Stimulated activated naive CD8-positive, alpha-beta T cell treated with anti-CD3 and anti-CD28 coated beads, Interleukin-15, amount 100 ng/mL, for 72 hours (primary cell): ENCODE measurements at regions not wholly inside any gene's neighbourhood (a gene's known extent, or its start where the extent isn't known, plus 50 kb on each side); places are given as distances from the start of the nearest gene placed in this dataset.
A peak's percentile ranks its signal among the peaks of the same experiment; 100 is the strongest.
"Not testable (repeated sequence)": the region's sequence is repeated elsewhere in the genome, so short reads cannot be mapped to it uniquely, and the experiment has no call there.

ENCODE experiments used
- ATAC-seq: fragments of 150-1000 bp; cut with Tn5 transposase; 2 replicates; pipeline ENCODE4 v1.10.0; 2021; ENCODE audit warnings: mild to moderate bottlenecking, moderate library complexity
- DNase-seq, 2 donors: peaks; one replicate each; pipeline ENCODE4 v3.0.0; 2021 to 2022
- H3K27ac Mint-ChIP-seq, 2 donors: one replicate each; pipeline ENCODE4 v1.8.0; 2022; ENCODE audit warnings: mild to moderate bottlenecking in 2 of 2, mixed read lengths in 2 of 2, moderate library complexity in 2 of 2
- H3K27me3 Mint-ChIP-seq: one replicate; pipeline ENCODE4 v1.8.0; 2022; ENCODE audit warnings: mixed read lengths
- H3K4me1 Mint-ChIP-seq: one replicate; pipeline ENCODE4 v1.8.0; 2022; ENCODE audit warnings: mild to moderate bottlenecking, mixed read lengths
- H3K4me3 Mint-ChIP-seq, 2 donors: one replicate each; pipeline ENCODE4 v1.8.0; 2022; ENCODE audit warnings: mild to moderate bottlenecking in 2 of 2, mixed read lengths in 2 of 2, moderate library complexity in 1 of 2
- H3K9me3 Mint-ChIP-seq, 2 donors: one replicate each; pipeline ENCODE4 v1.8.0; 2022; ENCODE audit warnings: mixed read lengths in 2 of 2

DNA sequence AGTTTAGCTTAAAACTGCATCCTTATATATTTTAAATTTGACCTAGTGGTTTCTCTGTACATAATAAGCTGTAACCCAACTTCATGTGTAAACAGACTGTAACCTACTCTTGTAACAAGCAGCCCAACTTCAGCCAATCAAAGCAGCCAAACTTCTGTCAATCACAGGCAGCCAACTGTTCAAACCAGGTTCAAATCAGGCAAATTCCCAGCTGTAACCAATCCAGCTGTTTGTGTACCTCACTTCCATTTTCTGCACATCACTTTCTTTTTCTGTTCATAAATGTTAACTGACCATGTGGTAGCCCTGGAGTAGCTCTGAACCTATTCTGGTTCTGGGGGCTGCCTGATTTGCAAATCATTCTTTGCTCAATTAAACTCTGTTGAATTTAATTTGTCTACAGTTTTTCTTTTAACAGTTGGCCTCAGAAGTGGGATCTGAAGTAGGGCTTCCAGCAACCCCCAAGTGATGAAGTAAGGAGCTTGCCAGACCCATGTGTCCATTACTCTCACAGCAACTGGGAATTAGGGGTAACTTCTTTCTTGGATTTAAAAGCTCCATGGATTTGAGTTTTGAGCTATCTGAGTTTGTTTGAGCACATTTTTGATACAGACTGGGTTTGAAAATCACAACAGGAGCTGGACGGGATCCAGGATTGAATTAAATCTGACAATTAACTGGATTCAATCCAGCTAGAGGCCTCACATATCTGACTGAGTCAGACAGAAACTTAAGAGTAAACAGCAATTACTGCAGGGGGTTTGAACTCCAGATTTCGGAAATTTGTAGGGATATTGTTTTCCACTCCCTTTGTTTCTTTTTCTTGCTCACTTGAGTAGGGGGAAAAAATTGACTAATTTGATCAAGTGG lies 1569.7 kb upstream of the SLC39A10 start:
- H3K27me3 Mint-ChIP-seq = no peaks in the 10 kb centered on the region
- no peaks in the 10 kb centered on the region for H3K9me3 Mint-ChIP-seq
- H3K4me3 Mint-ChIP-seq = no peak overlapping the region
- ATAC-seq (no peak), DNase-seq (no peak)
- no peak overlapping the region for H3K27ac Mint-ChIP-seq
- H3K4me1 Mint-ChIP-seq = no peaks in the 10 kb centered on the region

DNA sequence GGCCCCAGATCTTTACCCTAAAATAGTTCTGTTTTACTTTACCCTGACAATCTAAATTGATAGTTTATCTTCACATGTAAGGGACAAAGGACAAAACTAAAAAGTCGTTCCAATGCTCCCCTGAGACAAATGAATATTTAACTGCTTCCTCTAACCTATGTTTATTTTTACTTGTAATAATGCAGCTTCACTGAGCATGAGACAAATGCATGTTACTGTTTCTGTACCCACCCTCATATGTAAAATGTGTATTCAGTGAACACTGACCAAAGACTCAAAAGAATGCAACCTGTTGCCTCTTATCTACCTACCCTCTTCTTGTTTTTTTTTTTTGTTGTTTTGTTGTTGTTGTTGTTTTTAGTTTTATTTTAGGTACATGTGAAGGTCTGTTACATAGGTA lies 1570.9 kb upstream of the SLC39A10 start:
- Mint-ChIP-seq H3K4me1 (no peaks in the 10 kb centered on the region), H3K27me3 (no peaks in the 10 kb centered on the region), H3K27ac (no peak overlapping the region), H3K9me3 (no peaks in the 10 kb centered on the region), H3K4me3 (no peak overlapping the region)
- no peak for ATAC-seq
- no peak for DNase-seq

DNA sequence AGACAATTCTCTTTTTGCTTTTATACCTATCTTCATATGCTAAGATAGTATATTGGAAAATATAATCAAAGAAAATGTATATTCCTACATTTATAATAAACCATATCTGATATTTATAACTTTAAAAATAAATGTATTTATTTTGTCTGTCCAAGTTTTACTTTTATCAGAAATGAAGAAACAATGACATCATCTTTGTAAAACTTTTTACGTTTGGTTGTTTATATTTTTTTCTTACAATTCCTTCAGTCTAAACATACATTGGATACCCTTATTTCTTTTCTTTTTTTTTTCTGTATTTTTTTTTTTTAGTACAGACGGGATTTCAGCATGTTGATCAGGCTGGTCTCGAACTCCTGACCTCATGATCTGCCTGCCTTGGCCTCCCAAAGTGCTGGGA lies 1577.0 kb upstream of the SLC39A10 start:
- no peak for DNase-seq
- ATAC-seq = no peak
- Mint-ChIP-seq H3K9me3 (no peaks in the 10 kb centered on the region), H3K4me3 (no peak overlapping the region), H3K4me1 (no peaks in the 10 kb centered on the region), H3K27me3 (no peaks in the 10 kb centered on the region), H3K27ac (no peak overlapping the region)

DNA sequence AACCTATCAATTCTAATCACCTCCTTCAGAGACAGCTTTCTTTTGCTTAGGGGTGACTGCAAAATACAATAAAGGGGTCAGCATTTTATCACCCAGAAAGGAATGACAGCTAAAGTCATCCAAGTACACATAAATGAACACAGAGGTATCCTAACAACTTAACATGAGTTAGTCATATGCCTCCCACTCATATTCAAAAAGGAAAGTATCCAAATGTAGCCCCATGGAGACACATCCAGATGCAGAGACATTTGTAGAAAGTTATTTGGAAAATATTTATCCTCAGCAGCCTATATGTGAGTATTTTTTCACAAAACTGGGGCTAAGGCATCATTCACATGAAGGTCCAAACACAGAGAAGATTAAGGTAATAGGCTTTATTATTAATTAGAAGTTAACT lies 1579.7 kb upstream of the SLC39A10 start:
- Mint-ChIP-seq H3K27ac (no peak overlapping the region), H3K27me3 (no peaks in the 10 kb centered on the region), H3K4me3 (no peak overlapping the region), H3K9me3 (peaks cover 6 to 8% of the 10 kb centered on the region in 2 donors), H3K4me1 (no peaks in the 10 kb centered on the region)
- ATAC-seq (no peak), DNase-seq (no peak)

DNA sequence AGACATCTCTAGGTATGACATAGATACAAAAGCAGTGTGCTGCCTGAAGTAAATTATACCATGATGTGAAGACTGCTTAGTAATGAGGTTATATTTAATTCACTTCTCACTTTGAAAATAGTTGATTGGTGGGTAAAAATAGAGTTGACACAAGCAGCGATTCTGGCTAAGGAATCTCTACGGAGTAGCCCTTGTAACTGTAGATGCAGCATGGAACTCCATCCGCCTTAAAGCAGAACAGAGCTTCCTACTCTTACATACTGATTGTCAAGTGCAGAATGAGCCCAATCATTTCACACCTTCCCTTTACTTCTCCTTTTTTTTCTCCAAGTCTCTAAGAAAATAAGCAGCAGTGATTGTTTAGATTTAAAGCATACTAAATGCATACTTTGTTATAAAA lies 1594.6 kb upstream of the SLC39A10 start:
- DNase-seq (no peak), ATAC-seq (no peak)
- no peaks in the 10 kb centered on the region for H3K4me1 Mint-ChIP-seq
- H3K27ac Mint-ChIP-seq = no peak overlapping the region
- H3K4me3 Mint-ChIP-seq = no peak overlapping the region
- peaks cover 0 to 5% of the 10 kb centered on the region in 2 donors for H3K9me3 Mint-ChIP-seq
- H3K27me3 Mint-ChIP-seq = no peaks in the 10 kb centered on the region

DNA sequence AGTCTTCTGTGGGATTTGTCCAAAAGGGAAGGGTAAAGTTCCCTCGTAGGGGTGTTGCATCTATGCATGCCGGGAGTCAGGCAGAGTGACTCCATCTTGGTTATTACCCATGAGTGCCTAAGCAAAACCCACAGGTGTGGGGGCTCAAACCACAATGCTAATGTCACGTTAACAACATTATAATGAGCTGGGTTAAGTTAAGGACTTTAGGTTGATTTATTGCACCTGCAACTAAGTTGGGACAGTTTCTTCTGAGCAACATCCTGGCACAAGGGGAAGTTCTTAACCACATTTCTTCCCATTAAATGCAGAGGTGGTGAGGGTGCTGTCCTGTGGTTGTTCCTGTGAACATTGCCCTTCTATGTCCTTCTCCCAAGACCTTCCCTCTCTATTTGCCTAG lies 1596.8 kb upstream of the SLC39A10 start:
- ATAC-seq (no peak), DNase-seq (no peak)
- no peaks in the 10 kb centered on the region for H3K4me1 Mint-ChIP-seq
- H3K27ac Mint-ChIP-seq = no peak overlapping the region
- H3K4me3 Mint-ChIP-seq = no peak overlapping the region
- H3K9me3 Mint-ChIP-seq = peaks cover 0 to 5% of the 10 kb centered on the region in 2 donors
- no peaks in the 10 kb centered on the region for H3K27me3 Mint-ChIP-seq

DNA sequence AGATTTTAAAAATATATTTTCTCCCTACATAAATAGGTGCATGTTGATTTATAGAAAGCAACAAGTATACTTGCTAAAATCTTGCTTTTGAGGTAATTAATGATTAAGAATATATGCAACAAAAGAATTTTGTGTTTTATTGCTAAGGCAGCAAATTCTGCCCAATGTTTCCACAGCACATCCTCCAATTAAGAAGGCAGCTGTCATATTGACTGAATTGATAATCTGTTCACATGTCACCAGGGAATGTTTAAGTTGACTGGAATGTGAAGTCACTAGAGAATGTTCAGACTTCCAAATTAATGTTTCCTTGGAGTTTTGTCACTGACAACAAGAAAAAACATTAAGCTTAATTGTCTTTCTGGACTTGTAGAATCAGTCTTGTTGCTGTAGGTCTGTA lies 1602.7 kb upstream of the SLC39A10 start:
- no peak overlapping the region for H3K27ac Mint-ChIP-seq
- ATAC-seq (no peak), DNase-seq (no peak)
- H3K27me3 Mint-ChIP-seq = no peaks in the 10 kb centered on the region
- no peaks in the 10 kb centered on the region for H3K4me1 Mint-ChIP-seq
- H3K4me3 Mint-ChIP-seq = no peak overlapping the region
- H3K9me3 Mint-ChIP-seq = no peaks in the 10 kb centered on the region

DNA sequence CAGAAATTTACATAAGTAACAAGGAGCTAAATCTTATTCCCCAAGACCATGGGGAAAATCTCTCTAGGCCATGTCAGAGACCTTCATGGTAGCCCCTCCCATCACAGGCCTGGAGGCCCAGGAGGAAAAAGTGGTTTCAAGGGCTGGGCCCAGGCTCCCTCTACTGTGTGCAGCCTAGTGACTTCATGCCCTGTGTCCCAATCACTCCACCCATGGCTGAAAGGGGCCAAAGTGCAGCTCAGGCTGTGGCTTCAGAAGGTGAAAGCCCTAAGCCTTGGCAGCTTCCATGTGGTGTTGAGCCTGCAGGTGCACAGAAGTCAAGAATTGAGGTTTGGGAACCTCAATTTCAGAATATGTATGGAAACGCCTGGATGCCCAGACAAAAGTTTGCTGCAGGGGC lies 1612.7 kb upstream of the SLC39A10 start:
- no peaks in the 10 kb centered on the region for H3K27me3 Mint-ChIP-seq
- ATAC-seq (no peak), DNase-seq (no peak)
- H3K4me1 Mint-ChIP-seq = no peaks in the 10 kb centered on the region
- no peaks in the 10 kb centered on the region for H3K9me3 Mint-ChIP-seq
- H3K27ac Mint-ChIP-seq = no peak overlapping the region
- no peak overlapping the region for H3K4me3 Mint-ChIP-seq

DNA sequence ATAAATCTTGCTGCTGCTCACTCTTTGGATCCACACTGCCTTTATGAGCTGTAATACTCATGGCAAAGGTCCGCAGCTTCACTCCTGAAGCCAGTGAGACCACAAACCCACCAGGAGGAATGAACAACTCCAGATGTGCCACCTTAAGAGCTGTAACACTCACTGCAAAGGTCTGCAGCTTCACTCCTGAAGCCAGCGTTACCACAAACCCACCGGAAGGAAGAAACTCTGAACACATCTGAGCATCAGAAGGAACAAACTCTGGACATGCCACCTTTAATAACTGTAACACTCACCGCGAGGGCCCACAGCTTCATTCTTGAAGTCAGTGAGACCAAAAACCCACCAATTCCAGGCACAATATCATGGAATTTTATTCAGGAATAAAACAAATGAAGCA lies 1635.9 kb upstream of the SLC39A10 start:
- not testable (repeated sequence) for DNase-seq, H3K9me3 Mint-ChIP-seq, H3K27ac Mint-ChIP-seq, H3K4me3 Mint-ChIP-seq, ATAC-seq, H3K27me3 Mint-ChIP-seq, H3K4me1 Mint-ChIP-seq

DNA sequence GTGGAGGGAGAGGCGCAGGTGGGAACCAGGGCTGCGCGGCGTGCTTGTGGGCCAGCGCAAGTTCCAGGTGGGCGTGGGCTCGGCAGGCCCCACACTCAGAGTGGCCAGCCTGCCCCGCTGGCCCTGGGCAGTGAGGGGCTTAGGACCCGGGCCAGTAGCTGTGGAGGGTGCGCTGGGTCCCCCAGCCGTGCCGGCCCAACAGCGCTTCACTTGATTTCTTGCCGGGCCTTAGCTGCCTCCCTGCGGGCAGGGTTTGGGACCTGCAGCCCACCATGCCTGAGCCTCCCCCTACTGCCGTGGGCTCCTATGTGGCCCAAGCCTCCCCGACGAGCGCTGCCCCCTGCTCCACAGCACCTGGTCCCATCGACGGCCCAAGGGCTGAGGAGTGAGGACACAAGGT lies 1636.9 kb upstream of the SLC39A10 start:
- H3K4me3 Mint-ChIP-seq = no peak overlapping the region
- no peak overlapping the region for H3K27ac Mint-ChIP-seq
- no peaks in the 10 kb centered on the region for H3K4me1 Mint-ChIP-seq
- no peaks in the 10 kb centered on the region for H3K27me3 Mint-ChIP-seq
- ATAC-seq = peak; percentile 39
- DNase-seq = no peak
- no peaks in the 10 kb centered on the region for H3K9me3 Mint-ChIP-seq

DNA sequence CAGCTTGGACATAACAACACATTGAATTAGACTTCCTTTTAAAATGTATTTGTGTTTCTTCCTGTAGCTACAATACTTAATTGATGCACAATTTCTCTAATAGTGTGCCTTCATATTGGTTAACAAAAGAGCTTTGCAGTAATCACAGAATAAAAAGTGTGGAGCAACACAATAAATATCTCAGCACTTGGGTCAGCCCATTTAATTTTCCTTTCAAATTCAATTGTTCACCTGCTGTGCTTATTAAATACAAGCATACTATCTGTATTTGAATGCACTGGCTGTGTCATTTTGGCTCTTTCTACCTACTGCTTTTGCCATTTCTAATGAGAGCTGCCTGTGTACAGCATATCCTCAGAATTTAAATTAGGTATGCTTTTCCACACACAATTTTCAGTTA lies 1641.3 kb upstream of the SLC39A10 start:
- ATAC-seq = no peak
- Mint-ChIP-seq H3K27me3 (no peaks in the 10 kb centered on the region), H3K27ac (no peak overlapping the region), H3K9me3 (no peaks in the 10 kb centered on the region), H3K4me3 (no peak overlapping the region), H3K4me1 (no peaks in the 10 kb centered on the region)
- no peak for DNase-seq

DNA sequence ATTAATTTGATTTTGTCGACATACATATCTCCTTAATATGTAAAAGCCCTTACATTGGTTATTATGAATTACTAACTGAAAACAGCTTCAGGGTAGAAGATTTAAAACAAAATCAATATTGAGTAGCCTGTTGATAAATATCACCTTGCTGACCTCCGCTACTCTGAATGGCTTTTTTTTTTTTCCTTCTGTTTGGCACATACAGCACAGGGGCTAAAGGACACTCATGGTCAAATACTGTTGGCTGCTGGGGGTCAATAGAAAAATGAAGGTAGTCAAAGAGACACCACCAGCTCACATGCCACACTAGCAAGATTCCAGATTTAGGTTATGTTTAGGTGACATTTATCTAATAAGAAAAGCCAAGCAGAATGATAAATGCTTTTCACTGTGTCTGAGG lies 1642.4 kb upstream of the SLC39A10 start:
- DNase-seq (no peak), ATAC-seq (no peak)
- H3K9me3 Mint-ChIP-seq = peaks cover 2 to 3% of the 10 kb centered on the region in 2 donors
- no peaks in the 10 kb centered on the region for H3K4me1 Mint-ChIP-seq
- no peak overlapping the region for H3K27ac Mint-ChIP-seq
- no peaks in the 10 kb centered on the region for H3K27me3 Mint-ChIP-seq
- H3K4me3 Mint-ChIP-seq = no peak overlapping the region

DNA sequence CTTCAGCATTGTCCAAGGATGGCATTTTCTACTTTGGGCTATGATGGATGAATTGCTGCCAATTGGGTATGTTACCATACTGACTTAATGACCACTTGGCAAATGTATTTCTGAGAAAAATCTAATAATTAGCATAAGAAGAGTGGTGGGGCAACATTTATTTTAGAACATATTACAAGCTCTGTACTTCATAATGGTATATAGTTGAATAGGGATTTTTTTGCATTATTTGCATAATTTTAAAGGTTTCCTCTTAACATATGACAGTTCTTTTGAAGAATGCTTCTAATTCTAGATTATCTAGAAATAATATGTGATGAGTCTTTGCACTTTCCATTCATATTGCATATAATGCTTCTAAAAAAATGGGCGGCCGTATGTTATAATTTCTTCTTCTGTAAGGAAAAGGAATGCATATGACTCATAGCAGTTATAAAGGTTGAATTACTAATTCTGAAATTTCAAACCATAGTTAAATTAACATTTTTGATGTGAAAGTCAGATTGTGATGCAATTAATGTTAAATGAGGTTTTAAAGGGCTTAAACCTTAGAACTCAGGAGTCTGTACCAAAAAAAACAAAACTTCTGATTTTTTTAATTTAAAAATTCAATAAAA lies 1652.3 kb upstream of the SLC39A10 start:
- ATAC-seq (no peak), DNase-seq (no peak)
- no peak overlapping the region for H3K27ac Mint-ChIP-seq
- no peaks in the 10 kb centered on the region for H3K27me3 Mint-ChIP-seq
- peaks cover 12 to 22% of the 10 kb centered on the region in 2 donors for H3K9me3 Mint-ChIP-seq
- H3K4me1 Mint-ChIP-seq = no peaks in the 10 kb centered on the region
- H3K4me3 Mint-ChIP-seq = no peak overlapping the region

DNA sequence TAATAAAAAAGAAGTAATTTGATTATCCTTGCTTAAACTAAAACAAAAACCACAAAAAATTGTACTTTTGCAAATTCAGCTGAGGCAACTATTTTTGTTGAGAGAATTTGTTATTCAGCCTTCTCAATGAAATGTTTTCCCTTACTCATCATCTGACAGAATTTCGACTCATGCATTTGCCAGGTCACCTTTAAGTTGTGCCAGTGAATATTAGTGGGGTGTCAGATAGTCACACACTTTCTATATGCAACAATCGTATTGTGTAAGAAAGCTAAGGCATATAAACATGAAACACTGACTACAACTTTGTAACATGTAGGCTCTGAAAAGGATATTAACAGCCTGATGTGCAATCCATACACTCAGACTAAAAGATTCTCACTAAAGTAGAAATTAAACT lies 1653.1 kb upstream of the SLC39A10 start:
- ATAC-seq = no peak
- no peak for DNase-seq
- Mint-ChIP-seq H3K9me3 (peaks cover 4 to 14% of the 10 kb centered on the region in 2 donors), H3K27ac (no peak overlapping the region), H3K4me3 (no peak overlapping the region), H3K27me3 (no peaks in the 10 kb centered on the region), H3K4me1 (no peaks in the 10 kb centered on the region)

DNA sequence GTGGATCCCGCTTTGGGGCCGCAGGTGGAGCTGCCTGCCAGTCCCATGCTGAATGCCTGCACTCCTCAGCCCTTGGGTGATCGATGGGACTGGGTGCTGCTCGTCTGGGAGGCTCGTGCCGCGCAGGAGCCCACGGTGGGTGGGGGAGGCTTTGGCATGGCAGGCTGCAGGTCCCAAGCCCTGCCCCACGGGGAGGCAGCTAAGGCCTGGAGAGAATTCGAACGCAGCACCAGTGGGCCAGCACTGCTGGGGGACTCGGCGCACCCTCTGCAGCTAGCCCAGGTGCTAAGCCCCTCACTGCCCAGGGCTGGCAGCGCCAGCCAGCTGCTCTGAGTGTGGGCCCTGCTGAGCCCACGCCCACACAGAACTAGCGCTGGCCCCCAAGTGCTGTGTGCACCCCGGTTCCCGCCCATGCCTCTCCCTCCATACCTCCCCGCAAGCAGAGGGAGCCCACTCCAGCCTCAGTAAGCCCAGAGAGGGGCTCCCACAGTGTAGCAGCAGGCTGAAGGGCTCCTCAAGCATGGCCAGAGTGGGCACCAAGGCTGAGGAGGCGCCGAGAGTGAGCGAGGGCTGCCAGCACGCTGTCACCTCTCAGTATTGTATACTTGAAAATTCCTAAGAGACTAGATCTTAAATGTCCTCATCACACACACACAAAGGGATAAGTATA lies 1654.2 kb upstream of the SLC39A10 start:
- Mint-ChIP-seq H3K9me3 (peaks cover 0 to 5% of the 10 kb centered on the region in 2 donors), H3K4me3 (no peak overlapping the region)
- ATAC-seq = peak; percentile 39

DNA sequence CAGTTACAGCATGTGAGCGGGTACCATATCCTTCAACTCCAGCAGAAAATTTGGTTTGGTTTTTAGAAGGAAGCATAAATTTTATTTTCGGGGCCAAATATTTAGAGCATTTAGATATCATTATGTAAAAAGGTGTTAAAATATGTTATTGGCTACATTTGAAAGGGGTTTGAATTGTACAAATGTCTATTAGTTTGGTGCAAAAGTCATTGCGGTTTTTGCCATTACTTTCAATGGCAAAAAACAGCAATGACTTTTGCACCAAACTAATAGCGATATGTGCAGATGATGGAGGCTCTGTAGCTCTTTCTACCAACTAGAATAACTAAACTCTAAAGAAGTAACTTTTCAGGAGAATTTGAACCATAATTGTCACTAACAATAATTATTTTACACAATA lies 1666.2 kb upstream of the SLC39A10 start:
- peaks cover 0 to 4% of the 10 kb centered on the region in 2 donors for H3K9me3 Mint-ChIP-seq

More for the DNA sequence above, 1654.2 kb upstream of the SLC39A10 start:
- no peak for DNase-seq
- Mint-ChIP-seq H3K27ac (no peak overlapping the region), H3K27me3 (no peaks in the 10 kb centered on the region), H3K4me1 (no peaks in the 10 kb centered on the region)

More for the DNA sequence above, 1666.2 kb upstream of the SLC39A10 start:
- H3K4me1 Mint-ChIP-seq = no peaks in the 10 kb centered on the region
- DNase-seq (no peak), ATAC-seq (no peak)
- no peak overlapping the region for H3K4me3 Mint-ChIP-seq
- H3K27ac Mint-ChIP-seq = no peak overlapping the region
- H3K27me3 Mint-ChIP-seq = no peaks in the 10 kb centered on the region
